Naive thymus-derived CD8-positive, alpha-beta T cell (primary cell): ENCODE measurements at regions not wholly inside any gene's neighbourhood (a gene's known extent, or its start where the extent isn't known, plus 50 kb on each side); places are given as distances from the start of the nearest gene placed in this dataset.
"Not testable (repeated sequence)": the region's sequence is repeated elsewhere in the genome, so short reads cannot be mapped to it uniquely, and the experiment has no call there.

ENCODE experiments used
- ATAC-seq, 2 donors: fragments of 150-1000 bp; cut with Tn5 transposase in 1 of 2; sonication (Bioruptor Pico), chemical (Tn5 transposase) in 1 of 2; 1 replicate in 1 of 2; 2 replicates in 1 of 2; pipeline ENCODE4 v1.10.0; 2021; ENCODE audit warnings: mild to moderate bottlenecking in 2 of 2, moderate library complexity in 2 of 2
- POLR2A ChIA-PET: fragments of 350-600 bp; sonication (Branson Sonifier 250); formaldehyde crosslinking; loops from one replicate; lab custom pipeline; 2021; ENCODE audit warnings: antibody characterized with exemption; lab: Charles Lee
- DNase-seq, 10 donors: peaks; one replicate each; pipeline versions ENCODE4 v3.0.0 to v3.0.0-alpha.2; 2020 to 2022
- H3K27ac Mint-ChIP-seq, 10 donors: one replicate each; pipeline ENCODE4 v1.8.0; 2020 to 2022; ENCODE audit warnings: mild to moderate bottlenecking in 10 of 10, mixed read lengths in 10 of 10, moderate library complexity in 4 of 10, inconsistent platforms in 1 of 10
- H3K27me3 Mint-ChIP-seq, 5 donors: one replicate each; pipeline ENCODE4 v1.8.0; 2021 to 2022; ENCODE audit warnings: mixed read lengths in 5 of 5
- H3K36me3 Mint-ChIP-seq, 3 donors: one replicate each; pipeline ENCODE4 v1.8.0; 2020 to 2022; ENCODE audit warnings: mixed read lengths in 3 of 3, mild to moderate bottlenecking in 2 of 3, inconsistent platforms in 1 of 3
- H3K4me1 Mint-ChIP-seq, 4 donors: one replicate each; pipeline ENCODE4 v1.8.0; 2021 to 2022; ENCODE audit warnings: mixed read lengths in 4 of 4
- H3K4me3 Mint-ChIP-seq, 10 donors: one replicate each; pipeline ENCODE4 v1.8.0; 2020 to 2022; ENCODE audit warnings: mild to moderate bottlenecking in 10 of 10, mixed read lengths in 10 of 10, moderate library complexity in 6 of 10, inconsistent platforms in 1 of 10
- H3K9me3 Mint-ChIP-seq, 9 donors: one replicate each; pipeline ENCODE4 v1.8.0; 2020 to 2022; ENCODE audit warnings: mixed read lengths in 9 of 9, mild to moderate bottlenecking in 3 of 9, inconsistent platforms in 1 of 9, moderate library complexity in 1 of 9

DNA sequence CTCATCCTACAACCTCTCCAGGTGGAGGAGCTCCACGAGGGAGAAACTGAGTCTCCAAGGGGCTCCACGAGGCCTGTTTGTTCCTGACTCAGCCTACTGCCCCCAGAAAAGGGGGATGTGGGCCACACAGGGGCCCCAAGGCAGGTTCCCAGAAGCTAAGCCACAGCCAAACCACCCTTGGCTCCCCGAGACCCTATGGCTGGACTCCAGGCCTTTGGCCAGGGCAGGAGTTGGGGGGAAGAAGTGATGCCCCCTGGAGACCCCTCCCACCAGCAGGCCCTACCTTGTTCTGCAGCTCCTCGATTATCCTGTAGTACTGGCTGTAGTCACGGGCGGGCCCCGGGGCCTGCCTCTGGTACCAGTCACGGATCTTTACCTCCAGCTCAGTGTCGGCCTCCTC lies 126.8 kb downstream of the TNFRSF13B start:
- POLR2A ChIA-PET, H3K27ac Mint-ChIP-seq, H3K36me3 Mint-ChIP-seq, H3K4me1 Mint-ChIP-seq, ATAC-seq, H3K27me3 Mint-ChIP-seq, H3K9me3 Mint-ChIP-seq: not testable (repeated sequence)
- DNase-seq = peak in 1 of 10 donors; percentile 13
- peak overlapping the region in 2 of 10 donors; percentile 33 to 45 for H3K4me3 Mint-ChIP-seq

DNA sequence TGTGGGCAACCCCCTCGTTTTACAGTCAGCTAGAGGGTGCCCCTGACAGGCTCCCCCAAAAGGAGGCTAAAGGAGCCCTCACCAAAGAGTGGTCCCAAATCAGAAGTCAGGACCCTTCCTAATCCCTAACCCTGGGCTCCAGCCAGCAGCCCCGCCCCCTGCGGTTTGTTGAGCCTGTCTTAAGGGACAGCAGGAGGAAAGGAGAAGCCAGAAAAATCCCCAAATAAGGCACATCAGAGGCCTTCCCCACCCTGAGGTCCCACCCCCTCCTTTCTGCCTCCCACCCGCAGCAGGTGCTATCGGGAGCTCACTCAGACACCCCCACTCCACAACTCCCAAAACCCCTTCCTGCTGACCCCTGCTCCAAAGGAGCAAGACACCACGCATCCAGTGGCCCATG lies 127.2 kb downstream of the TNFRSF13B start:
- H3K36me3 Mint-ChIP-seq, H3K27ac Mint-ChIP-seq, POLR2A ChIA-PET, H3K27me3 Mint-ChIP-seq, H3K4me1 Mint-ChIP-seq, ATAC-seq, H3K4me3 Mint-ChIP-seq, H3K9me3 Mint-ChIP-seq: not testable (repeated sequence)
- DNase-seq = peak in 1 of 10 donors; percentile 14

DNA sequence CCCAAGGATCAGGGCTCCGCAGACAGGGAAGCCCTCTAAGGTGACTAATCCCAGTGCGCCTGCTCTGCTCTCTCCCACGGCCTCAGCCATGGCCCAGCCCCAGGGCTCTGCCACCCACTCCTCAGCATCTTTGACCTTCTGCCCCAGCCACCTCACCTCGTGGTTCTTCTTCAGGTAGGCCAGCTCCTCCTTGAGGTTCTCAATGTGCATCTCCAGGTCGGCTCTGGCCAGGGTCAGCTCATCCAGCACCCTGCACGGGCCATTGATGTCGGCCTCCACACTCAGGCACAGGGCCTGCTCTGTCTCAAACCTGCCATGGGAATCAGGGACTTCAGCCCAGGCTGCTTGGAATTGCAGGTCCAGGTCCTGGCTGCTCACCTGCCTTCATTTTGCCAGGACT lies 128.4 kb downstream of the TNFRSF13B start:
- H3K36me3 Mint-ChIP-seq, H3K27me3 Mint-ChIP-seq, H3K4me3 Mint-ChIP-seq, H3K27ac Mint-ChIP-seq, DNase-seq, POLR2A ChIA-PET, ATAC-seq, H3K4me1 Mint-ChIP-seq, H3K9me3 Mint-ChIP-seq: not testable (repeated sequence)

DNA sequence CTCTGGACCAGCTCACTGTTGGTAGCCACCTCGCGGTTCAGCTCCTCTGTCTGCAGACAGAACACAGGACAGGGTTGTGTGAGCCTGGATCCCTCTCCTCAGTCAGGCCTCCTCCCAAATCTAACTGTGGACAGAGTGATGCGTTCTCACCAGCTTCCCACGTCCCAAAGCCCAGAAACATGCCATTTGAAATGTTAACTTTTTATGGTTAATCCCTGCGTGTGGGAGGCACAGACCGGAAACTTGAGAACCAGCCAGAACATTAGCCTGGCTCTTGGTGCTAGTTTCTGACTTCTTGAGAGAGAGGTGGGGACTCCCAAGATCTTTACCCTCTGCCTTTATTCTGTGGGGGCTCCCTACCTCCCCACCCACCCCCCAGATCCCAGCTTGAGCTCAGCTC lies 129.6 kb downstream of the TNFRSF13B start:
- ATAC-seq, H3K4me3 Mint-ChIP-seq, H3K4me1 Mint-ChIP-seq, H3K36me3 Mint-ChIP-seq, H3K9me3 Mint-ChIP-seq, H3K27me3 Mint-ChIP-seq, POLR2A ChIA-PET, DNase-seq: not testable (repeated sequence)
- peak overlapping the region in 1 of 10 donors; percentile 15 for H3K27ac Mint-ChIP-seq

DNA sequence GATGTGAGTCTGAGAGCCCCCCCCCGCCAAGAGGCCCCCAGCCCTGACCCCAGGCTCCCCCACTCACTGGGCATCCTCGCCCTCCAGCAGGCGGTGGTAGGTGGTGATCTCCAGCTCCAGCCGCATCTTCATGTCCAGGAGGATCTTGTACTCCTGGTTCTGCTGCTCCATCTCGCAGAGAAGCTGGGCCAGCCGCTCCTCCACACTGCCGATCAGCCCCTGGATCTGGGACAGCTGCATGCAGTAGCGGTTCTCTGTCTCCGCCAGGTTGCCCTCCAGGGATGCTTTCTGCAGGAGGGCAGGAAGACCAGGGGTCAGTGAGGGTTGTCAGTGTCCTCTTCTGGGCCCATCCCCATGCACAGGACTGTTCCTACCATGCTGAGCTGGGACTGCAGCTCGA lies 130.0 kb downstream of the TNFRSF13B start:
- DNase-seq = peak in 2 of 10 donors; percentile 1 to 7
- H3K4me3 Mint-ChIP-seq, H3K27ac Mint-ChIP-seq, H3K36me3 Mint-ChIP-seq, POLR2A ChIA-PET, H3K27me3 Mint-ChIP-seq, H3K4me1 Mint-ChIP-seq, ATAC-seq, H3K9me3 Mint-ChIP-seq: not testable (repeated sequence)

DNA sequence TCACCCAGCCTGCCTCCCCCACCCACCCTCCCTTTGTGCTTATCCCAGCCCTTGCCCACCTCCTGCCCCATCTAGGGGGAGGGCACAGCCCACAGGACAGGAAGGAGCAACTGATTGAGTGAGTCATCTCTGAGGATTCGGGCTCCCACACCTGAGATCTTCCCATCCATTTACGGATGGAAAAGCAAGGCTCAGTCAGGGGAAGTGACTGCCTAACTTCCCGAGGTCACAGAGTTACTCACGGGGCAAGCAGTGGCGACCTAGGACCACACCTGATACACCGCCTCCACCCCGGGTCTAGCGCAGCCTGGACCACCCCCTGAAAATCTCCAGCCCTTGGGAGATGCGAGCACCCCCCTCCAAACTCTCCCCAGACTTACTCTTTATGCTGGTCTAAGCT lies 131.7 kb downstream of the TNFRSF13B start:
- POLR2A ChIA-PET, H3K36me3 Mint-ChIP-seq, ATAC-seq, H3K27me3 Mint-ChIP-seq, H3K9me3 Mint-ChIP-seq, H3K27ac Mint-ChIP-seq, H3K4me1 Mint-ChIP-seq, H3K4me3 Mint-ChIP-seq: not testable (repeated sequence)
- DNase-seq = peak in 1 of 10 donors; percentile 13

DNA sequence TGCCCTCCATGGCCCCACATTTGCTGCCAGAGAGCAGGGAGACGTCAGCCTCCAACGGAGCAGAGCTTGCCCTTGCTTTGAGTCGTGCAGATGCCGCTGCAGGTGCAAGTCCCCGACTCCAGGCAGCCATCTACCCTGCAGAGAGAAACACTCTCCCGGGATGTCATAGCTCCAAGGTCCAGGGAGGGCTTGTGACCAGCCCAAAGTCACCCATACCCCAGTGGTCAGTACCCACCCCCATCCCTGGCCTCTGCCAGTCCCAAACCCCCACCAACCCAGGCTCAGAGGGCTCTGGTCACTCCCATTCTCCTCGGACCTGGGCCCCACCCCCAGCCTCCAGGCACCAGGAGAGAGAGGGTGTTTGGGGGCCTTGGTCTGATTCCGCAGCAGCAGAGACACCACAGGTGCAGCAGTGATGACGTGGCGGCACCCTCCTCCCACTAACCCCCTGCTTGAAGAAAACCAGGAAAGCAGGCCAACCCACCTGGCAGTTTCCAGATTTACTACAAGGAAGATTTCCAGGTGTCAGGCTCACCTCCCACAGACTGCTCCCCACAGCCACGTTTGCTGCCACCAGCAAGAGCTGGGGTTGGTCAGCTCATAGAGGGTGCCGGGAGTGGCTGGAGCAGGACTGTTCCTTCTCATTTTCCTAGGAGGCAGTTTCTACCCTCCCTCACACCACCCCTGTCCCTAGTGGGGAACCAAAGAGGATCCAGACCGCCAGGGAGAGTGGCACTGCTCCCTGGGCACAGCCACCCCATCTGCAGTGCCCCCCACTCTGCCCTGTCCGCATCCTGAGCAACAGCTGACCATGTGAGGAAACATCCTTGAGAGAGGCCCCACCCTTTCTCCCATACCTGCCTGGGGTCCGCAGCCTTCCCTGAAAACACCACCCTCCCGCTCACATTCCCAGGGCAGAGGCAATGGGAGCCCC lies 132.4 kb downstream of the TNFRSF13B start:
- H3K36me3 Mint-ChIP-seq, H3K9me3 Mint-ChIP-seq, H3K4me1 Mint-ChIP-seq, POLR2A ChIA-PET, ATAC-seq, H3K27me3 Mint-ChIP-seq, H3K4me3 Mint-ChIP-seq, H3K27ac Mint-ChIP-seq: not testable (repeated sequence)
- DNase-seq = peak in 1 of 10 donors; percentile 14

DNA sequence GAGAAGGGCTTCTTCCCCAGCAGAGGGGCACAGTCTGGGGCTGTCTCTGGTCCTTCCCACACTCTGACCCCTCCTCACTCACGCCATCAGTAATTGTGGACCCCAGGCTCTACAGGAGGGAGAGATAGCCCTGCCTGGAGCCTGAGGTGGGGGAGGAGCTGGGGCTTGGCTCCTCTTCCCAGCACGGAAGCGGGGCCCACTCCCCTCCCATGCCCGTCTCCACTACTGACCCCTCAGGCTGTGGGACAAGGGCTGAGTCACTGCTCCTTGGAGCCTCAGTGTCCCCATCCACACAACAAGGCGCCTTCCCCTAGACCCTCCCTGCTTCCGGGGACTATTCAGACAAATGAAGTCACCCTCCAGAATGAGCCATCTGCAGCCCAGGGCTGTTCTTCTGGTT lies 133.1 kb downstream of the TNFRSF13B start:
- H3K36me3 Mint-ChIP-seq, H3K27me3 Mint-ChIP-seq, H3K4me1 Mint-ChIP-seq, H3K9me3 Mint-ChIP-seq, ATAC-seq, DNase-seq, H3K4me3 Mint-ChIP-seq, H3K27ac Mint-ChIP-seq, POLR2A ChIA-PET: not testable (repeated sequence)

DNA sequence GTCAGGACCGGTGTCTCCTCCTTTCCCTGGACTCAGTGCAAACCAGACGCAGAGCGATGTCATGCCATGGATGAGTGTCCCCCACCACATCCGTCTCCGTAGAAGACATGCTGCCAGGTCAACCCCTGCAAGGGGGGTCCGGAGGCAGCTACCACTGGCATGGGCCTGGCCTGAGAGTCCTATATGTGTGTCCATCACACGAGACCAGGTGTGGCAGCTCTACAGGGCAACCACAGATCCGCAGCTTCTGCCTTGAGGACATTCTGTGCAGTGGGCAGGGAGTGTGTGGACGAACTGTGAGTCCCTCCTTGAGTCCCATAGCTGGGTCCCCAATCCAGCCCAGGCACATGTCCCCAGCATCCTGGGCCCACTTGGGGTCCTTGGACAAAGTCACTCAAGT lies 133.6 kb downstream of the TNFRSF13B start:
- H3K36me3 Mint-ChIP-seq, ATAC-seq, H3K9me3 Mint-ChIP-seq, H3K27ac Mint-ChIP-seq, H3K27me3 Mint-ChIP-seq, H3K4me1 Mint-ChIP-seq, POLR2A ChIA-PET, H3K4me3 Mint-ChIP-seq: not testable (repeated sequence)
- peak in 1 of 10 donors; percentile 14 for DNase-seq

DNA sequence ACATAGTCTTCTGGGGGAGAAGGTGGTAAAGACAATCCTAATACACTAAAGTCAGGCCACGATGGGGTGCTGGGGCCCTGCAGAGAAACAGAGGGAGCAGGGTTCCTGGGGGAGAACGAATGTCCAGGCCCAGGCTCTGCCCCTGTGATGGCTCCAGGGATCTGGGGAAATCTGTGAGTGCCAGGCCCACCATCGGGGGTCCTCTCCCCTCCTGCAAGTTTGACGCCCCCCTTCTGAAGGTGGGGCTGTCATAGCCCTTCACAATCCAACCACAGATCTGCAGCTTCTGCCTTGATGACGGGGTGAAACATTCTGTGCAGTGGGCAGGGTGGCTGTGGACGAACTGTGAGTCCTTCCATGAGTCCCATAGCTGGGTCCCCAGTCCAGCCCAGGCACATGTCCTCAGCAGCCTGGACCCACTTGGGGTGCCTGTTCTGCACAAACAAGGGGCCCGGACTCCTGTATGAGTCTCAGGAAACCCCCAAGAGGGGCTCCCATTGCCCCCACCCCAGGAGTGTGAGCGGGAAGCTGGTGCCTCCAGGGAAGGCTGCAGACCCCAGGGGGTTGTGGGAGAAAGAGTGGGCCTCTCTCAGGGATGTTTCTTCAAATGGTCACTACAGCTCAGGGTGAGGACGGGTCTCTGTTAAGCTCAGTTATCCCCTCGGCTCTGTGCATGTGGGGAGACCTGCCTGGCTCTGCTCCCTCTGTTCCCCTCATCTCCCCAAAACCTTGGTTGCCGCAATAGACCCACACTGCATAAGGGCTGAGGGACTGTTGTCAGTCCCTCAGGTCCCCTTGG lies 134.3 kb downstream of the TNFRSF13B start:
- POLR2A ChIA-PET, H3K36me3 Mint-ChIP-seq, ATAC-seq, H3K27me3 Mint-ChIP-seq, DNase-seq, H3K4me1 Mint-ChIP-seq, H3K4me3 Mint-ChIP-seq, H3K9me3 Mint-ChIP-seq, H3K27ac Mint-ChIP-seq: not testable (repeated sequence)

DNA sequence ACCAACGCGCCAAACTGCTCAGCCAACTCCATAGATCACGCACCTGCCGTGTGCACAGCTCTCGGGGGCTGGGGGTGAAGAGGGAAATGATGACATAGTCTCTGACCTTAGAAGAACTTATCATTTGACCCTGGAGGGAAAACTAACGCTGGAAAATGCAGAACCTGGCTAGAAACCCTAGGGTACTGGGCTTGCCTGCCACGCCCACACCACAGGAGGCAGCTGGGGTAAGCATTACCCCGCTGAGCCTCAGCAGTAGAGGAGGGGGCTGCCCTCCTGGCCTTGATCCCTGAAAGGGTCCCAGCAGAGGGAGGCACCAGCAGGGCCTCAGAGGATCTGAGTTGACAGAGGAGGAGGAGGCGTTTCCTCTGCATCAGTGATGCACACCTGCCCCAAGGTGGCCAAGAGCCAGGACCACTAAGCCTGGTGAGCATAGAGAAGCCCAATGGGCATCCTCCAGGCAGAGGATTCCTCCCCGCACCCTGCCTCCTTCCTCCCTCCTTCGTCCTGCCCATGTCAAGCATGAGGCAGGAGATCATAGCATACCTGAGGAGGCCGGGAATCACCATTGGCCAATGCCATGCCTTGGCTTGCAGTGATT lies 135.5 kb downstream of the TNFRSF13B start:
- H3K4me3 Mint-ChIP-seq, H3K27ac Mint-ChIP-seq, ATAC-seq, H3K36me3 Mint-ChIP-seq, POLR2A ChIA-PET, H3K4me1 Mint-ChIP-seq, H3K27me3 Mint-ChIP-seq, H3K9me3 Mint-ChIP-seq: not testable (repeated sequence)
- peak in 1 of 10 donors; percentile 15 for DNase-seq

DNA sequence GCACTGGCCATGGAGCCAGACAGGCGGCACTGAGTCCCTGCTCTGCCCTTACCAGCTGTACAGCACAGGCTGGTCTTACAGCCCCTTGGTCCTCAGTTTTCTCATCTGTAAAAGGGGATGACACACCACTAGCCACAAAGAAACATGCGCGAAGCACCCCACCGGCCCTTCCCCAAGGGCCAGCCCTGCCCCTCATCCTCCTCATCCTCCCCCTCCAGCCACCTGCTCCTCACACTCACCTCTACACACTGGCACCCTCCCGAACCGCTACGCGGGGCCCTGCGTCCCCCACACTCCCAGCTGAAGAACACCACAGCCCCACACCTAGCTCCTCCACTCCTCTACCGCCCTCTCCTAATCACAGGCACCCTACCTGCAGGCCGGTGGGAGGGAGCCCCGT lies 138.4 kb downstream of the TNFRSF13B start:
- H3K27me3 Mint-ChIP-seq, ATAC-seq, H3K4me1 Mint-ChIP-seq, H3K9me3 Mint-ChIP-seq, POLR2A ChIA-PET, H3K4me3 Mint-ChIP-seq, H3K36me3 Mint-ChIP-seq, H3K27ac Mint-ChIP-seq: not testable (repeated sequence)
- DNase-seq = peak in 1 of 10 donors; percentile 7

DNA sequence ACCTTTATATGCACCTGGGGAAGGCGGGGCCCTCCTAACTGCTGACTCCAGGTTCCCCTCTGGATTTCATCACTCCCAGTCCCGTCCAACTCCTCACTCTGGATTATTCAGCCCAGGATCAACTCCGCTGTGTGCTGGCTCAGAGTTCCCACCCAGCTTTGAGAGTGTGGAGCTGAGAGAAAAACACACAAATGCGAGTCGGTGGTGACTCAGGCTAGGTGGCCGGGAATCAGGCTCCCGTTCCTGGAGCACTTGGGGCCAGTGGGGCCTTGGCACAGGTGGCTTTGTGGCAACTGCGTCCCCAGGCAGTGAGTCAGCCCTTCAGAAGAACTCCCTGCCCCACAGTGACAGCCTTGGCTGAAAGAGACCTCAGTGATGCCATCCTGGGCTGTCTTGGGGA lies 139.1 kb downstream of the TNFRSF13B start:
- H3K27me3 Mint-ChIP-seq, H3K4me3 Mint-ChIP-seq, H3K27ac Mint-ChIP-seq, POLR2A ChIA-PET, H3K9me3 Mint-ChIP-seq, H3K36me3 Mint-ChIP-seq, H3K4me1 Mint-ChIP-seq, ATAC-seq: not testable (repeated sequence)
- DNase-seq = peak in 1 of 10 donors; percentile 10
